HG03521 (cell line): ENCODE measurements at regions not wholly inside any gene's neighbourhood (a gene's known extent, or its start where the extent isn't known, plus 50 kb on each side); places are given as distances from the start of the nearest gene placed in this dataset.

ENCODE experiments used
- ATAC-seq: cut with Tn5 transposase; IDR thresholded peaks from one replicate; pipeline ENCODE4 v1.9.1; 2021; ENCODE audit warnings: mild to moderate bottlenecking, moderate library complexity; ENCODE audit not compliant: unreplicated experiment

DNA sequence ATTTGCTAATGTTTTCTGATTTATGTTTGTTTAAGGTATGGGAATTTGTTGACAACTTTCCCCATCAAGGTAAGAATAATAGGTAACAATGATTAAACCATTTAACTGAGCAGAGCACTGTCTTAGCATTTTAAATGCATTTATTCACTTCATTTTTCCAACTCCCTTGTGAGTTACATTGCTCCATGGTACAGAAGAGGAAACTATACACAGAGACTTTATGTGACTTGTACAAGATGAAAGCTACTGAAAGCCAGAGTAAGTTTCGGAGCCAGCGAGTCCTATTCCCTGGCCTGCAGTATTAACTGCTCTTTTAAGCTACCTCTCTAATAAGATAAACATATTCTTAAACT is 708.8 kb downstream of the HDGFL1 start:
- no peak for ATAC-seq

DNA sequence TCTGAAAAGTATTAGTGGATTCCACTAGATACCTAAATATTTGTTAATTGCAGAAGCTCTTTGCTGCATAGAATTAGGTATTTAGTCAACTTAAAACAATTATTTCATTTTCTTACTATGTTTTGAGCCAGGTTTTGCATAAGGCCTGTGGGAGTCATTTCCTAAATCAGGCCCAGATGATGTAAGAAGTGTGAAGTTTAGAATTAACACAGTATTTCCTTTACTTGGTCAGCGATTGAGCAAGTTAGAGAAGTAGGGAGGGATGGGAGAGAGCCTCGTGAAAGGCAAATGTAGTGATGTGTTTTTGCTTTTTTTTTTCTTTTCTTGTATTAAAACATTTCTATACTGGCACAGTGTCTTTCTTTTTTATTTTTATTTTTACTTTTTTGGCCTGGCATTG is 711.1 kb downstream of the HDGFL1 start:
- ATAC-seq, result no peak

GRCh38 chr6:23282252-23283021 is 713.1 kb downstream of the HDGFL1 start:
- no peak for ATAC-seq

DNA sequence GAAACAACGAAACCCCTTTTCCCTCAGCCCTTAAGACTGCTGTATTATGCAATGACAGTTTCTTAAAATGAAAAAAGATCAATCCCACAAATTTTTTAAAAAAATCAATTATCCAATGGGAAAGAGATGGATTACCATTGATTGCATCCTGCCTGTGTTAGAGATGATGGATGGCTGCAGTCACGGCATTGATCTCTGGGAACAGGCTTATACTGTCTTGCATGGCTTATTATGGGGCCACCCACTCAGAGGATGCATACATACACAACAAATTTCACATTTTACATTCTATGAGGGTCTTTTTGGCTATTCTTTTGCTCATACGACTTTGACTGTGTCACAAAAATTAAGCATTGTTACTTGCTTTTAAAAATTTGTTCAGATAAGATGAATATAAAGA is 724.3 kb downstream of the HDGFL1 start:
- ATAC-seq, result no peak

- ATAC-seq, result no peak
These were observed 732.2 kb downstream of the HDGFL1 start for GRCh38 chr6:23301556-23301955.

- ATAC-seq, result no peak
These were observed 733.1 kb downstream of the HDGFL1 start for GRCh38 chr6:23302514-23302913.

- no peak for ATAC-seq
These were observed 736.1 kb downstream of the HDGFL1 start for GRCh38 chr6:23305325-23305943.

DNA sequence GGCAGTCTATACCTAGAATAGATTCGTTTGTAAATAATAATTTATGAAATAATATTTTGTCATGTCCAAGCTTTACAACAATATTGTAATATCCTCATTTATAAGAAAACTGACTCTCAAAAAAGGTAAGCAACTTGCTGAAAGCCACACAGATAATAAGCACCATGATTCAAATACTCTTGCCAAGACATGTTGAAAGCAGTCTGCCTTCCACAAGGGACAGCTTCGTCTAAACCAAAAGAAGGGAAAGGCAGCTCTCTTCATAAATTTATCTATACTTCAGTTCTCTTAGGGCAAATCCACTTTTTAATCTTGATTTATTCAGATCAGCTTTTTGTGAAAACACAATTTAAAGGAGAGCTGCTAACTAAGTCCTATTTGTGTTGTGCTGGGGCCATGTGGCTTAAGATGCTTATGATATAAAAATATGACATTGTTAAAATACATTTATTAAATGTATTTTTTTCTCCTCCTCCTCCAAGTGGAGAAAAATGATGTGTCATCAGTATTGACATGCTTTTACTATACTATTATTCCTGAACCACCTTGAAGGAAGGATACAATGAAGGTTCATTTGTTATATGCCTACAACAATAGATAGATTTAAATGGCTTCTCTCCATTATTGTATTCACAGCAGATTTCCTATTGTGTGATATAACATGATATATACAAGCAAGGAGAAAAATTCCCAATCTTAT is 737.0 kb downstream of the HDGFL1 start:
- no peak for ATAC-seq

GRCh38 chr6:23307516-23307915 is 738.1 kb downstream of the HDGFL1 start:
- ATAC-seq, result no peak

DNA sequence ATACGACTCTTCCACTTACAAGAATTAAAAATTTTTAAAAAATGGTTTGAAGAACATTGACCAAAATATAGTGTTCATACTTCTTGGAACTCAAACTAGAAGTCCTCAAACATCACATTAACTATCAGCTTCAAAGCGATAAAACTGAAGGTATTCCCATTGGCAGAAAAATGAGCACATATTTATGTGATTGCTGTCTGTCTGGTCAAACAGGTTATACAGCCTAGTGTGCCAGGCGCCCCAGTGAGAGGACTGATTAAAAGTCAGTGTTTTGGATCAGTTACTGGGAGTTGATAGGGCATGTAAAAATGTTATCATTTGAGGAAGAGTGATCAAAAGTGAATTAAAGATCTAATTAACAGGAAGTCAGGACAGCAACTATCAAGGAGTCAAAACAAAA is 738.8 kb downstream of the HDGFL1 start:
- ATAC-seq, result no peak

- ATAC-seq, result no peak
These were observed 741.8 kb downstream of the HDGFL1 start for GRCh38 chr6:23311211-23311610.

DNA sequence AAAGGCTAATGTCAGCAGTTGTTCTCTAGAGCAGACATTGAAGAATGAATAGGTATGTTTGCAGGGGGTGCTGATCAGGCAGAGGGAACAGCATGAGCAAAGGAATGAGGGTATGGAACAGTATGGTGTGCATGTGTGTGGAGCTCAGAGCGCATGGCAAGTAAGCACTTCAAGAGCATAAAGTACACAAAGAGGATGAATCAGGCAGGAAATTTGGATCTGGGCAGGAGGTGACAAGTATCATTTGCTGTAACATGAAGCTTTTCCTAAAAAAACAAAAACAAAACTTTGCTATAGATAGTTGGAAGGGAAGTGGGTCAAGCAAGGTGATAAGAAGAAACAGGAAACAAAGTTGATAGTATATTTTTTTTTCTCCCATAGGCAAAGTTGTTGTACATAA is 746.8 kb downstream of the HDGFL1 start:
- ATAC-seq, result no peak

DNA sequence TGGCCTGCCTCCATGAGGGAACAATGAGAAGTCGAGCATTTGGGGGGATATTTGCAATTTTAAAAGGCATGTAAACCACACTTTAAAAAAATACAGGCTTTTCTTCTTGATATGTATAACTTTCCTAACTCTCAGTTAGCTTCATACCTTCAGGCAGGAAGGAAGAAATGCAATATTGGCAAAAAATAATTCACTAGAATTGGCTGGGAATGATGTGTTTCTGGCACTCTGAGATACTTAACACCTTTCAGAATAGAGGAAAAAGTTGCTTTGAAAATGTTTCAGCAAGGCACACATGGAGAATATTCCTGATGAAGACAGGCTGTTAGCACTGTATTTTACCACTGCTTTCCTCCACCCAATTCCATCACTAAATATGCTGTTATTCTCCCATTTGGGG is 747.6 kb downstream of the HDGFL1 start:
- ATAC-seq, result no peak

DNA sequence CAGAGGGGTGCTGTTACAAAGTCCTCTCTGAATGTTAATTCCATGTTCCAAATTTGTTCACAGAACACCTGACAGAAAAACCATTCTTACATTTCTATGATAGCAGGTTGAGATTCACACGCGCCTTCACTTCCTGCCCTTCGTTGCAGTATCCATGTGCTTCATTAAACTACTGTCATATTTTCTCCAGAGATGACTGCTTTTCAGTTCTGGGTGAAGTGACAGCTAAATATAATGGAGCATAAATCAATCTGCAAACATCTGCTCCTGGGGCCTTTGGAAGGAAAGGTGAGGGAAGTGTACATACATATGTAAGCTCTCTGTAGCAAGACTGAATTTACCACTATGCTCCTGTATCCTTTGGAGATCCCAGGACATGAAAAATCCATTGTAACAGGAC is 750.2 kb downstream of the HDGFL1 start:
- ATAC-seq, result no peak

DNA sequence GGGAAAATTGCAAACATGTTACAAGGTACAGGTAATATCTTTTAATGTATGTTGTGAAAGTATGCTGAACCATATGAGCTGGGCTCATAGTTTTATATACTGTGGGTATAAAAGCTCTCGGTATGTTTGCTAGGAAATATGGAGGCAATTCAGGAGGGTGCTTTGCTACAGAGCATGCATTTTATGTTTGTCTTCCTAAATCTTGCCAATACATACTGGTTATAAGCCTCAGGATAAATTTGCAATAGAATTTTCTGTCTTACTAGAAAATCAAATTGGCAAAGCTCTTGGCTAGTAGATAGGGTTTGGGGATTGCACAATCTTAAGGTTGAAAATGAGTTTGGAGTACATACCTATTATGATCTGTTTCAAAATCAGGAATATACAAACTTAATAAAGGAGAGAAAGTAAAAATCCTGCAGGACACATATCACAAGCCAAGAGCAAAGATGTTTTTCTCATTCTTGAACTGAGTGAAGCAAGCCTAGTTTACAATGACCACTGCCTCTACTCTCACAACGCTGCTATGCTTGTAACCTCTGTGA is 751.2 kb downstream of the HDGFL1 start:
- no peak for ATAC-seq

- no peak for ATAC-seq
These were observed 754.5 kb downstream of the HDGFL1 start for GRCh38 chr6:23323897-23324296.

- ATAC-seq, result no peak
These were observed 755.7 kb downstream of the HDGFL1 start for GRCh38 chr6:23325065-23325464.

GRCh38 chr6:23327621-23328020 is 758.3 kb downstream of the HDGFL1 start:
- ATAC-seq, result no peak

DNA sequence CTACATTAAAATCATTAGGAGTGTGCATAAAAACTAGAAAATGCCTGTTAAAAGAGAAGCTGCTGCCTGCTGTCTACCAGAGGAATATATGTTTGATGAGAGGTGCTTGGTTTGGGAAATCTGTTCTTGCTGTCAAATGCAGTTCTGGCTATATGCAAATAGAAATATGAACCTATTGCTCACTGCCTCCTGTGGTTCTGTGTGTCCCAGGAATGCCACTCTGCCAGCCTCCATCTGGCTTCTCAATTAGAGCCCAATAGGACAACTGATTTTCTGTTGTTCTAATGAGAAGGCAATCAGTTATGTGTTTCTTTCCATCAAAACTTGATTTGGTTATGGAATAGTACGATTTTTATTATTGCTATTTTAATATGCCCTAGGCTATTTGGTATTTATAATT is 759.7 kb downstream of the HDGFL1 start:
- ATAC-seq, result no peak

- ATAC-seq, result no peak
These were observed 761.3 kb downstream of the HDGFL1 start for GRCh38 chr6:23330632-23331031.

DNA sequence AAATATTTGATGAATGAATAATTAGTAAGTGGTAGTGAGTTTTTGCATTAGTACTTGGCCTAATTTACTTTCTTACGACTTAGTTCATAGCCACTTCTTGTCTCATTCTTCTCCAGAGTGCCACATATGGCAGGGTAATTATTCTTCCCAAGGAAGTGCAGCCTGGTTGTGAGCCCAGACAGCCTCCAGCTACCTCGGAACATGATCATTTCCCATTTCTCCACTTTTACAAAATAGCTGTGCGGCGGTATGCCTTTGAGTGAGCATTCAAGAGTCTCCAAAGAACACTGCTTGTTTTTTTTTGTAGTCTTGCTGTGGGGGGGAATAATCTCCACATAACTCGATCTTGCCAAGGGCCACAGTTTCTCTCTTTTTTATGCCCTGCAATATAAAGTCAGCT is 765.0 kb downstream of the HDGFL1 start:
- no peak for ATAC-seq

DNA sequence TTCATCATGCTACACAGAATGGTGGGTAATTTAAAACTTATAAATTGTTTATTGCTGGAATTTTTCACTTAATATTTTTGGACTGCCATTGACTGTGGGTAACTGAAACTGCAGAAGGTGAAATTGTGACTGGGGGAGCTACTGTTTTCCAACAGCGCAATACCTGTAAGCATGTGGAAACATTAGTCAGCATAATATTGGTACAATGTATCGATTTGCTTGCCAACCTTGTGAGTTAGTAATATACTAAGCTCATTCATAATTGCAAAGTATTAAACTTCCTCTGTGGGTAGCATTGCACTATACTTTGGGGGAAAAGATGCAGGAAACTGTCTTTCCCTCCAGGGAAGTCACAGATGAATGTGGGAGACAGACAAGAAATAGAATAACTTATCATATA is 766.5 kb downstream of the HDGFL1 start:
- no peak for ATAC-seq
